Endothelial cell of umbilical vein (primary cell): ENCODE measurements at regions not wholly inside any gene's neighbourhood (a gene's known extent, or its start where the extent isn't known, plus 50 kb on each side); places are given as distances from the start of the nearest gene placed in this dataset.

Experiments used
- BruUV-seq: library from RNA; stranded (reverse); fragments of 400-500 nt; replicated peaks from 2 replicates; lab custom pipeline; 2021; lab: Mats Ljungman, UMichigan
- CTCF ChIA-PET: fragments of 300-600, 350-600 bp; sonication (Branson Sonifier 250); formaldehyde crosslinking; loops from one replicate; lab custom pipeline; 2021; ENCODE audit warnings: antibody characterized with exemption, inconsistent platforms; lab: Charles Lee
- POLR2A ChIA-PET: fragments of 300-600, 350-600 bp; sonication (Branson Sonifier 250); formaldehyde crosslinking; loops from one replicate; lab custom pipeline; 2021; ENCODE audit warnings: antibody characterized with exemption, inconsistent platforms; lab: Charles Lee
- DNase-seq: peaks from one replicate; pipeline ENCODE4 v3.0.0-alpha.2; 2011; ENCODE audit warnings: low read depth, low spot score
- FAIRE-seq: peaks from 2 replicates; lab custom pipeline; 2011; peaks lifted over from hg19 to GRCh38; lab: Jason Lieb, UNC
- H2AFZ ChIP-seq: 2 replicates; pipeline ENCODE4 v1.6.0; 2012; ENCODE audit warnings: low read depth, low read length, control low read depth, inconsistent platforms
- H3K27ac ChIP-seq: 2 replicates; pipeline ENCODE4 v1.5.1; 2011; ENCODE audit warnings: low read depth, mild to moderate bottlenecking, control low read depth, low read length, moderate library complexity; ENCODE audit not compliant: insufficient read depth
- H3K27me3 ChIP-seq, 2 experiments: 2 replicates each; pipeline versions ENCODE4 v1.6.0 to v1.6.1; 2011; ENCODE audit warnings: low read length in 2 of 2, mixed read lengths in 1 of 2; ENCODE audit not compliant: control insufficient read depth in 2 of 2, insufficient read depth in 2 of 2
- H3K36me3 ChIP-seq, 2 experiments: 2 replicates in 1 of 2; 3 replicates in 1 of 2; pipeline ENCODE4 v1.5.1; 2011; ENCODE audit warnings: low read length in 2 of 2, mild to moderate bottlenecking in 1 of 2, moderate library complexity in 1 of 2; ENCODE audit not compliant: control insufficient read depth in 2 of 2, insufficient read depth in 2 of 2; ENCODE audit errors: extremely low read depth in 1 of 2
- H3K4me1 ChIP-seq: 3 replicates; pipeline ENCODE4 v1.5.1; 2011; ENCODE audit warnings: mild to moderate bottlenecking, low read length; ENCODE audit not compliant: control insufficient read depth, insufficient read depth; ENCODE audit errors: extremely low read depth
- H3K4me2 ChIP-seq: 2 replicates; pipeline ENCODE4 v1.6.1; 2011; ENCODE audit warnings: low read length, control low read depth, mixed read lengths; ENCODE audit not compliant: insufficient read depth
- H3K4me3 ChIP-seq, 3 experiments: fragments of 200-600 bp in 1 of 3; sonication (generic), shearing (Covaris generic) in 1 of 3; replicated peaks in 1 of 3; 2 replicates each; pipeline ENCODE4 v1.5.1; 2011 to 2016; ENCODE audit warnings: control low read depth in 3 of 3, low read length in 3 of 3, mild to moderate bottlenecking in 2 of 3, inconsistent platforms in 1 of 3, low read depth in 1 of 3, moderate library complexity in 1 of 3; ENCODE audit not compliant: insufficient read depth in 1 of 3
- H3K79me2 ChIP-seq: 2 replicates; pipeline ENCODE4 v1.6.0; 2012; ENCODE audit warnings: low read length, inconsistent platforms; ENCODE audit not compliant: control insufficient read depth, insufficient read depth
- H3K9ac ChIP-seq: replicated peaks from 2 replicates; pipeline ENCODE3; 2011; ENCODE audit warnings: low read length, control low read depth; ENCODE audit not compliant: insufficient read depth; ENCODE audit errors: extremely low read depth
- H3K9me1 ChIP-seq: replicated peaks from 3 replicates; pipeline ENCODE4 v1.6.0; 2011; ENCODE audit warnings: mild to moderate bottlenecking, low read length; ENCODE audit not compliant: control insufficient read depth, insufficient read depth; ENCODE audit errors: extremely low read depth
- H3K9me3 ChIP-seq: replicated peaks from 2 replicates; pipeline ENCODE4 v1.5.1; 2012; ENCODE audit warnings: low read length, inconsistent platforms; ENCODE audit not compliant: control insufficient read depth, insufficient read depth
- H4K20me1 ChIP-seq: replicated peaks from 2 replicates; pipeline ENCODE3; 2011; ENCODE audit warnings: mild to moderate bottlenecking, low read length; ENCODE audit not compliant: control insufficient read depth, insufficient read depth; ENCODE audit errors: extremely low read depth
- CTCF ChIP-seq, 2 donors: IDR thresholded peaks; 1 replicate in 1 of 2; 2 replicates in 1 of 2; pipeline ENCODE4 v1.5.1; 2011; ENCODE audit warnings: low read length in 2 of 2, mild to moderate bottlenecking in 2 of 2, moderate library complexity in 2 of 2, control low read depth in 1 of 2, inconsistent platforms in 1 of 2, low read depth in 1 of 2; ENCODE audit not compliant: insufficient read depth in 1 of 2; ENCODE audit errors: extremely low read depth in 1 of 2
- EZH2 ChIP-seq: IDR thresholded peaks from 2 replicates; pipeline ENCODE4 v1.6.1; 2012; ENCODE audit warnings: borderline replicate concordance, low read depth, mild to moderate bottlenecking, moderate library complexity, low read length, inconsistent platforms; ENCODE audit not compliant: severe bottlenecking
- FOS ChIP-seq: IDR thresholded peaks from 2 replicates; pipeline ENCODE4 v1.6.1; 2011; ENCODE audit warnings: mild to moderate bottlenecking, low read length, moderate library complexity, borderline replicate concordance; ENCODE audit not compliant: insufficient read depth
- GATA2 ChIP-seq: IDR thresholded peaks from 2 replicates; pipeline ENCODE4 v1.7.0; 2011; ENCODE audit warnings: low read depth, mild to moderate bottlenecking, moderate library complexity, mixed read lengths, low read length; ENCODE audit not compliant: insufficient read length, insufficient read depth
- JUN ChIP-seq: IDR thresholded peaks from 2 replicates; pipeline ENCODE4 v1.6.1; 2011; ENCODE audit warnings: borderline replicate concordance, low read depth; ENCODE audit not compliant: insufficient read length, insufficient read depth
- MAX ChIP-seq: IDR thresholded peaks from 2 replicates; pipeline ENCODE4 v1.6.1; 2011; ENCODE audit not compliant: insufficient read depth, insufficient read length
- MYC ChIP-seq: IDR thresholded peaks from one replicate; pipeline ENCODE4 v1.6.1; 2011; ENCODE audit warnings: mild to moderate bottlenecking, low read depth, low read length
- POLR2A ChIP-seq: IDR thresholded peaks from 2 replicates; pipeline ENCODE4 v1.6.1; 2012; ENCODE audit warnings: low read depth, mild to moderate bottlenecking, control low read depth, low read length
- POLR2AphosphoS5 ChIP-seq: IDR thresholded peaks from 2 replicates; pipeline ENCODE4 v1.6.1; 2012; ENCODE audit warnings: low read depth, mild to moderate bottlenecking, control low read depth, low read length, moderate library complexity; ENCODE audit not compliant: insufficient read depth
- dilution Hi-C: fragments of 300-500 bp; cut with MboI; formaldehyde crosslinking; loops from one replicate; pipeline ENCODE4 v1.15.0; 2019; ENCODE audit warnings: low sequenced_read_pairs; ENCODE audit not compliant: extremely low pct_ligation_motif_present
- intact Hi-C: fragments of 100-400 bp; cut with micrococcal nuclease; formaldehyde crosslinking; loops from one replicate; pipeline ENCODE4 v1.10.0; 2022

- Histone ChIP-seq H3K4me2 (no peak overlapping the region), H3K9ac (no peak overlapping the region), H3K27me3 (no peaks in the 10 kb centered on the region), H3K9me1 (no peaks in the 10 kb centered on the region), H3K79me2 (no peaks in the 10 kb centered on the region), H3K36me3 (no peaks in the 10 kb centered on the region), H2AFZ (no peak overlapping the region), H4K20me1 (no peaks in the 10 kb centered on the region), H3K4me3 (no peak overlapping the region), H3K27ac (no peak overlapping the region), H3K9me3 (no peaks in the 10 kb centered on the region), H3K4me1 (peaks cover 10% of the 10 kb centered on the region)
- ChIA-PET CTCF (interaction anchor here (1.5 to 2.4 kb wide), 4 partner anchors 8 to 760 kb away, joined by 4 to 11 read pairs (median 5); partner anchors contain the start of gene ALCAM), POLR2A (no interaction called here)
- intact Hi-C loops (no loop called here), dilution Hi-C loops (no loop called here)
- DNase-seq (no peak), FAIRE-seq (no peak)
- no peak for TF ChIP-seq MYC
- no peak for TF ChIP-seq POLR2A
- no peak for TF ChIP-seq MAX
- no peak for TF ChIP-seq GATA2
- TF ChIP-seq JUN = no peak
- no peak for TF ChIP-seq EZH2
- no peak for TF ChIP-seq FOS
- TF ChIP-seq POLR2AphosphoS5 = no peak
- no peak for TF ChIP-seq CTCF (IDR thresholded peaks at IDR 0.05; ENCODE audit: extremely low read depth in 1 of 2, insufficient read depth in 1 of 2, low read depth in 1 of 2, low read length in 2 of 2)
- BruUV-seq = no TSS peak
These were observed 759.9 kb upstream of the ALCAM start for GRCh38 chr3:104606812-104607211.
